HepG2 (cell line): ENCODE measurements at regions not wholly inside any gene's neighbourhood (a gene's known extent, or its start where the extent isn't known, plus 50 kb on each side); places are given as distances from the start of the nearest gene placed in this dataset.
A peak's percentile ranks its signal among the peaks of the same experiment; 100 is the strongest.

Experiments used
- CAMTA2 ChIP-seq: sonication (generic); formaldehyde crosslinking; IDR thresholded peaks from 2 replicates; pipeline ENCODE4 v1.4.0; 2020; ENCODE audit warnings: mild to moderate bottlenecking, missing genetic modification reagents, borderline replicate concordance
- E2F5 ChIP-seq: sonication (generic); formaldehyde crosslinking; conservative IDR thresholded peaks from 2 replicates; pipeline ENCODE4 v1.4.0; 2020; ENCODE audit warnings: missing genetic modification reagents
- EHMT2 ChIP-seq: fragments of 200-600 bp; sonication (generic); IDR thresholded peaks from 2 replicates; pipeline ENCODE4 v1.7.0; 2017; ENCODE audit warnings: antibody characterized with exemption, low read depth, low read length, borderline replicate concordance
- ERF ChIP-seq: IDR thresholded peaks from 2 replicates; pipeline ENCODE4 v1.6.1; 2018; ENCODE audit warnings: missing biosample characterization, missing genetic modification reagents
- KAT8 ChIP-seq: IDR thresholded peaks from 2 replicates; pipeline ENCODE4 v1.6.1; 2016; ENCODE audit warnings: missing genetic modification reagents, missing compliant biosample characterization
- KLF11 ChIP-seq: IDR thresholded peaks from 2 replicates; pipeline ENCODE4 v1.6.1; 2016; ENCODE audit warnings: missing compliant biosample characterization
- MEIS2 ChIP-seq: sonication (generic); formaldehyde crosslinking; IDR thresholded peaks from 2 replicates; pipeline ENCODE4 v1.9.0; 2021; ENCODE audit warnings: mild to moderate bottlenecking, missing genetic modification reagents
- NFATC3 ChIP-seq: sonication (generic); formaldehyde crosslinking; IDR thresholded peaks from 2 replicates; pipeline ENCODE4 v1.5.1; 2020; ENCODE audit warnings: mild to moderate bottlenecking, missing genetic modification reagents
- NR2F6 ChIP-seq, 2 experiments: IDR thresholded peaks; 2 replicates each; pipeline ENCODE4 v1.6.1; 2016; ENCODE audit warnings: antibody characterized with exemption in 1 of 2, mild to moderate bottlenecking in 1 of 2
- REST ChIP-seq, 2 experiments: IDR thresholded peaks; 2 replicates each; pipeline ENCODE4 v1.6.1; 2011 to 2012; ENCODE audit warnings: low read length in 2 of 2, borderline replicate concordance in 1 of 2, low read depth in 1 of 2, mild to moderate bottlenecking in 1 of 2, moderate library complexity in 1 of 2
- SALL1 ChIP-seq: sonication (generic); formaldehyde crosslinking; IDR thresholded peaks from 2 replicates; pipeline ENCODE4 v1.8.0; 2022; ENCODE audit warnings: mild to moderate bottlenecking, missing genetic modification reagents
- SRY ChIP-seq: sonication (generic); formaldehyde crosslinking; IDR thresholded peaks from 2 replicates; pipeline ENCODE4 v1.8.0; 2022; ENCODE audit warnings: mild to moderate bottlenecking, missing genetic modification reagents
- THAP11 ChIP-seq: IDR thresholded peaks from 2 replicates; pipeline ENCODE4 v1.6.1; 2016; ENCODE audit warnings: missing biosample characterization, missing genetic modification reagents
- ZBED4 ChIP-seq: sonication (generic); formaldehyde crosslinking; IDR thresholded peaks from 2 replicates; pipeline ENCODE4 v1.4.0; 2020; ENCODE audit warnings: missing genetic modification reagents, borderline replicate concordance
- ZBTB1 ChIP-seq: sonication (generic); formaldehyde crosslinking; IDR thresholded peaks from 2 replicates; pipeline ENCODE4 v1.4.0; 2020; ENCODE audit warnings: missing genetic modification reagents, borderline replicate concordance
- ZNF10 ChIP-seq: sonication (generic); formaldehyde crosslinking; IDR thresholded peaks from 2 replicates; pipeline ENCODE4 v1.4.0; 2020; ENCODE audit warnings: mild to moderate bottlenecking, low read depth, missing genetic modification reagents, borderline replicate concordance
- ZNF232 ChIP-seq: sonication (generic); formaldehyde crosslinking; IDR thresholded peaks from 2 replicates; pipeline ENCODE4 v1.4.0; 2020; ENCODE audit warnings: missing genetic modification reagents, borderline replicate concordance
- ZNF574 ChIP-seq: sonication (generic); formaldehyde crosslinking; IDR thresholded peaks from 2 replicates; pipeline ENCODE4 v1.4.0; 2020; ENCODE audit warnings: missing genetic modification reagents

GRCh38 chr15:89419370-89419984, 76.9 kb downstream of the RHCG start (continued):
- TF ChIP-seq ZNF574 (0 out of 2 replicates have a peak, but pooled peaks have one; percentile 38), E2F5 (no peak), ZNF232 (CRISPR knock-in tag) (peak; percentile 82; the same call in 1 of the 2 replicates), CAMTA2 (CRISPR knock-in tag) (no peak), ZBED4 (CRISPR knock-in tag) (peak; percentile 33; the same call in 1 of the 2 replicates), NFATC3 (CRISPR knock-in tag) (no peak), EHMT2 (peak; percentile 95), SALL1 (CRISPR knock-in tag) (peak; percentile 64), MEIS2 (CRISPR knock-in tag) (peak; percentile 56; the same call in 1 of the 2 replicates), THAP11 (CRISPR knock-in tag) (0 out of 2 replicates have a peak, but pooled peaks have one; percentile 23), ZBTB1 (CRISPR knock-in tag) (no peak), ZNF10 (CRISPR knock-in tag) (no peak), ERF (peak; percentile 77; the same call in 1 of the 2 replicates), KAT8 (CRISPR knock-in tag) (no peak), SRY (CRISPR knock-in tag) (peak; percentile 52; the same call in 1 of the 2 replicates), NR2F6 (IDR thresholded peaks at IDR 0.05) (no peak), NR2F6 (CRISPR knock-in tag; IDR thresholded peaks at IDR 0.05) (0 out of 2 replicates have a peak, but pooled peaks have one; percentile 21), KLF11 (CRISPR knock-in tag) (0 out of 2 replicates have a peak, but pooled peaks have one; percentile 47), REST (IDR thresholded peaks at IDR 0.05; ENCODE audit: borderline replicate concordance in 1 of 2, low read depth in 1 of 2, low read length in 2 of 2) (peak; percentile 95 to 97)
